SU-DHL-6 (cell line): ENCODE measurements at regions not wholly inside any gene's neighbourhood (a gene's known extent, or its start where the extent isn't known, plus 50 kb on each side); places are given as distances from the start of the nearest gene placed in this dataset.

Source experiments
- EZH2phosphoT487 ChIP-seq: fragments of 200-600 bp; sonication (generic), shearing (Covaris generic); conservative IDR thresholded peaks from 2 replicates; pipeline ENCODE4 v1.6.1; 2018; ENCODE audit warnings: mild to moderate bottlenecking, antibody characterized with exemption, low read length, moderate library complexity, mixed read lengths
- TF ChIP-seq, protein P1 (sequence below): fragments of 200-600 bp; sonication (generic); IDR thresholded peaks from one replicate; pipeline ENCODE4 v1.5.1; 2017; ENCODE audit warnings: antibody characterized with exemption, mild to moderate bottlenecking, low read length, moderate library complexity; ENCODE audit not compliant: insufficient read depth, poor library complexity, severe bottlenecking

GRCh38 chr4:57924951-57925350 is 814.8 kb upstream of the IGFBP7 start:
- TF ChIP-seq, protein P1, sequence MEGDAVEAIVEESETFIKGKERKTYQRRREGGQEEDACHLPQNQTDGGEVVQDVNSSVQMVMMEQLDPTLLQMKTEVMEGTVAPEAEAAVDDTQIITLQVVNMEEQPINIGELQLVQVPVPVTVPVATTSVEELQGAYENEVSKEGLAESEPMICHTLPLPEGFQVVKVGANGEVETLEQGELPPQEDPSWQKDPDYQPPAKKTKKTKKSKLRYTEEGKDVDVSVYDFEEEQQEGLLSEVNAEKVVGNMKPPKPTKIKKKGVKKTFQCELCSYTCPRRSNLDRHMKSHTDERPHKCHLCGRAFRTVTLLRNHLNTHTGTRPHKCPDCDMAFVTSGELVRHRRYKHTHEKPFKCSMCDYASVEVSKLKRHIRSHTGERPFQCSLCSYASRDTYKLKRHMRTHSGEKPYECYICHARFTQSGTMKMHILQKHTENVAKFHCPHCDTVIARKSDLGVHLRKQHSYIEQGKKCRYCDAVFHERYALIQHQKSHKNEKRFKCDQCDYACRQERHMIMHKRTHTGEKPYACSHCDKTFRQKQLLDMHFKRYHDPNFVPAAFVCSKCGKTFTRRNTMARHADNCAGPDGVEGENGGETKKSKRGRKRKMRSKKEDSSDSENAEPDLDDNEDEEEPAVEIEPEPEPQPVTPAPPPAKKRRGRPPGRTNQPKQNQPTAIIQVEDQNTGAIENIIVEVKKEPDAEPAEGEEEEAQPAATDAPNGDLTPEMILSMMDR = no peak
- TF ChIP-seq EZH2phosphoT487 = no peak
